ENCODE measurements at regions not wholly inside any gene's neighbourhood (a gene's known extent, or its start where the extent isn't known, plus 50 kb on each side); places are given as distances from the start of the nearest gene placed in this dataset.
"Not testable (repeated sequence)": the region's sequence is repeated elsewhere in the genome, so short reads cannot be mapped to it uniquely, and the experiment has no call there.

DNA sequence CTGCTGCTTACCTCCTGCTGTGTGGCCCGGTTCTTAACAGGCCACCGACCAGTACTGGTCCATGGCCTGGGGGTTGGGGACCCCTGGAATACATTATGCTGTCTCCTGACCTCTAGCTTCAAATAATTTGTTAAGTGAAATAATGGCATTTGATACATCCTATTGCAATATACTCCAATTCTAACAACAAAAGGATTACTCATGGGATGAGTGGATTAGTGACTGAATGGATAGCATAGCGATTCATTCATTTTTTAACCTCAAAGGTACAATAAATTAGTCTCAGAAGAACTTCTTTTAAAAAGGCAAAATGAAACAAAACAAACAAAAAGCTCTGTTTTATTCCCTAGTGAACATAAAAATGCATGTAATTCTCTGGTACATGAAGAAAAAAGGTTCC lies 147.9 kb upstream of the PKP2 start:
- TF ChIP-seq, protein P1, sequence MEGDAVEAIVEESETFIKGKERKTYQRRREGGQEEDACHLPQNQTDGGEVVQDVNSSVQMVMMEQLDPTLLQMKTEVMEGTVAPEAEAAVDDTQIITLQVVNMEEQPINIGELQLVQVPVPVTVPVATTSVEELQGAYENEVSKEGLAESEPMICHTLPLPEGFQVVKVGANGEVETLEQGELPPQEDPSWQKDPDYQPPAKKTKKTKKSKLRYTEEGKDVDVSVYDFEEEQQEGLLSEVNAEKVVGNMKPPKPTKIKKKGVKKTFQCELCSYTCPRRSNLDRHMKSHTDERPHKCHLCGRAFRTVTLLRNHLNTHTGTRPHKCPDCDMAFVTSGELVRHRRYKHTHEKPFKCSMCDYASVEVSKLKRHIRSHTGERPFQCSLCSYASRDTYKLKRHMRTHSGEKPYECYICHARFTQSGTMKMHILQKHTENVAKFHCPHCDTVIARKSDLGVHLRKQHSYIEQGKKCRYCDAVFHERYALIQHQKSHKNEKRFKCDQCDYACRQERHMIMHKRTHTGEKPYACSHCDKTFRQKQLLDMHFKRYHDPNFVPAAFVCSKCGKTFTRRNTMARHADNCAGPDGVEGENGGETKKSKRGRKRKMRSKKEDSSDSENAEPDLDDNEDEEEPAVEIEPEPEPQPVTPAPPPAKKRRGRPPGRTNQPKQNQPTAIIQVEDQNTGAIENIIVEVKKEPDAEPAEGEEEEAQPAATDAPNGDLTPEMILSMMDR (IDR thresholded peaks at IDR 0.05) = no peak
- ATAC-seq (ENCODE audit: low FRiP score) = no peak
- DNase-seq (ENCODE audit: low spot score) = no peak

DNA sequence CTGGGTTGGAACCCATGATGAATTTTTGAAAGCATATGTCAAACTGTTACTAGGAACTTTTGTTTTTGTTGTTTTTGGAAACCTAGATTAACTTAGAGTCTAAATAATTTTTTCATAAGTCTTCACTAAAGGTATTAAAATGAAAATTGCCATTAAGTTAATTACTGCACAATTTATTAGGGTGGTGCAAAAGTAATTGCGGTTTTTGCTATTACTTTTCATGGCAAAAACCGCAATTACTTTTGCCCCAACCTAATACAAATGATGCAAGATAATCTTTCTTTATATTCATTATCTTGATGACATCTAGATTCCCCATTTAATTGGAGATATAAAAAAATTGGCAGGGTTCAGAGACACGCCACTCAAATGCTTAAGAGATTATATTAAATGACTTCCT lies 145.0 kb upstream of the PKP2 start:
- TF ChIP-seq, protein P1 (IDR thresholded peaks at IDR 0.05) = no peak
- no peak for DNase-seq (ENCODE audit: low spot score)

DNA sequence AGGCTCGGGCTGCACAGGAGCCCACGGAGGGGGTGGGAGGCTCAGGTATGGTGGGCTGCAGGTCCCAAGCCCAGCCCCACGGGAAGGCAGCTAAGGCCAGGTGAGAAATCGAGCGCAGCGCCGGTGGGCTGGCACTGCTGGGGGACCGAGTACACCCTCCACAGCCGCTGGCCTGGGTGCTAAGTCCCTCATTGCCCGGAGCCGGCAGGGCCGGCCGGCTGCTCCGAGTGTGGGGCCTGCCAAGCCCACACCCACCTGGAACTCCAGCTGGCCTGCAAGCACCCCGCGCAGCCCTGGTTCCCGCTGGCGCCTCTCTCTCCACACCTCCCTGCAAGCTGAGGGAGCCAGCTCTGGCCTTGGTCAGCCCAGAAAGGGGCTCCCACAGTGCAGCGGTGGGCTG lies 137.4 kb upstream of the PKP2 start:
- ATAC-seq (ENCODE audit: low FRiP score); DNase-seq (ENCODE audit: low spot score): not testable (repeated sequence)

More for the DNA sequence above, 145.0 kb upstream of the PKP2 start:
- ATAC-seq (ENCODE audit: low FRiP score) = no peak

DNA sequence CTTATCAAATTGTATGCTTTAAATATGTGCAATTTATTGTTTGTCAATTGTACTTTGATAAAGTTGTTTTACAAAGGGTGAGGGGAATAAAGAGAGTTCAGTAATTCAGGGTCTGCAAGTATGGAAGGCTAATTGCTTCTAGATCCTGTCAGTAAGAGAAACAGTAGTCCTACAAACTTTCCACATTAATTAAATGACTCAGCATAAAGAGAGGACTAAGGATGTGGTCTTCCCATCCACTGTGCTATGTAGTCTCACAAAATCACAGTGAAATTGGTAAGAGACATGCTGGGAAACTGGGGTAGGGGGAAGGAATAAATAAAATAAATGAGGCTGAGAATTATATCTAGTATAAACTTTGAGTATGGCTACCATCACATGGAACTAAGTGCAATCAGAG lies 130.2 kb upstream of the PKP2 start:
- ATAC-seq (ENCODE audit: low FRiP score) (no peak), DNase-seq (ENCODE audit: low spot score) (no peak)
- TF ChIP-seq, protein P1 (IDR thresholded peaks at IDR 0.05) = no peak

DNA sequence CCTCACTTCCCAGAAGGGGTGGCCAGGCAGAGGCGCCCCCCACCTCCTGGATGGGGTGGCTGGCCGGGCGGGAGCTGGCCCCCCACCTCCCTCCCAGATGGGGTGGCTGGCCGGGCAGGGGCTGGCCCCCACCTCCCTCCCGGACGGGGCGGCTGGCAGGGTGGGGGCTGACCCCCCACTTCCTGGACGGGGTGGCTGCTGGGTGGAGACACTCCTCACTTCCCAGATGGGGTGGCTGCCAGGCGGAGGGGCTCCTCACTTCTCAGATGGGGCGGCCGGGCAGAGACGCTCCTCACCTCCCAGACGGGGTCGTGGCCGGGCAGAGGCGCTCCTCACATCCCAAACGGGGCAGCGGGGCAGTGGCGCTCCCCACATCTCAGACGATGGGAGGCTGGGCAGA lies 126.1 kb upstream of the PKP2 start:
- not testable (repeated sequence) for DNase-seq (ENCODE audit: low spot score); ATAC-seq (ENCODE audit: low FRiP score)

DNA sequence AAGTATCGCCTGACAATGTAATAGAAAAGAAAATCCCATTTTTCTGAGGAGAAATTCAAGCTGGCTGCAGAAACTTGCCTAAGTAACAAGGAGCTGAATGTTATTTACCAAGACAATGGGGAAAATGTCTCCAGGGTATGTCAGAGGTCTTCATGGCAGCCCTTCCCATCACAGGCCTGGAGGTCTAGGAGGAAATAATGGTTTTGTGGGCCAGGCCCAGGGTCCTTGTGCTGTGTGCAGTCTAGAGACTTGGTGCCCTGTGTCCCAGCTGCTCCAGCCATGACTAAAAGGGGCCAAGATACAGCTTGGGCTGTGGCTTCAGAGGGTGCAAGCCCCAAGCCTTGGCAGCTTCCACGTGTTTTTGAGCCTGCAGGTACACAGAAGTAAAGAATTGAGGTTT lies 120.5 kb upstream of the PKP2 start:
- not testable (repeated sequence) for ATAC-seq (ENCODE audit: low FRiP score); DNase-seq (ENCODE audit: low spot score)

DNA sequence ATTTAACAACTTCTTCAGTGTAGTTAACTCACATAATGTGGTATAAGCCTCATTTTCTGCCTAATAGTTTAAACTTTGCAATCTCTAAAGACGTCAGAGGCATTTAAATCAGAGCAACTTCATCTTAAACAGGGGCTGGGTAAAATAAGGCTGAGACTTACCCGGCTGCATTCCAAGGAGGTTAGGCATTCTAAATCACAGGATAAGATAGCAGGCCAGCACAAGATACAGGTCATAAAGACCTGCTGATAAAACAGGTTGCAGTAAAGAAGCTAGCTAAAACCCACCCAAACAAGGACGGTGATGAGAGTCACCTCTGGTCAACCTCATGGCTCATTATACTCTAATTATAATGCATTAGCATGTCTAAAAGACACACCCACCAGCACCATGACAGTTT lies 115.6 kb upstream of the PKP2 start:
- no peak for ATAC-seq (ENCODE audit: low FRiP score)
- DNase-seq (ENCODE audit: low spot score) = no peak
- TF ChIP-seq, protein P1 (IDR thresholded peaks at IDR 0.05) = no peak

DNA sequence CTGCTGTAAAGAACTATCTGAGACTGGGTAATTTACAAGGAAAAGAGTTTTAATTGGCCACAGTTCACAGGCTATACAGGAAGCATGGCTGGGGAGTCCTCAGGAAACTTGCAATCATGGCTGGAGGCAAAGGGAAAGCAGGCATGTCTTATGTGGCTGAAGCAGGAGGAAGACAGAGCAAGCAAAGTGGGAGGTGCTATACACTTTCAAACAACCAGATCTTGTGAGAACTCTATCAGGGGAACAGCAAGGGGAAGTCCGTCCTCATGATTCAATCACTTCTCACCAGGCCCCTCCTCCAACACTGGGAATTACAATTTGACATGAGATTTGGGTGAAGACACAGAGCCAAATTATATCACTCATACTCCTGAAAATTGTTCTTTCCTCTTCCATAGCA lies 109.5 kb upstream of the PKP2 start:
- no peak for ATAC-seq (ENCODE audit: low FRiP score)
- DNase-seq (ENCODE audit: low spot score) = no peak
- TF ChIP-seq, protein P1 (IDR thresholded peaks at IDR 0.05) = no peak

DNA sequence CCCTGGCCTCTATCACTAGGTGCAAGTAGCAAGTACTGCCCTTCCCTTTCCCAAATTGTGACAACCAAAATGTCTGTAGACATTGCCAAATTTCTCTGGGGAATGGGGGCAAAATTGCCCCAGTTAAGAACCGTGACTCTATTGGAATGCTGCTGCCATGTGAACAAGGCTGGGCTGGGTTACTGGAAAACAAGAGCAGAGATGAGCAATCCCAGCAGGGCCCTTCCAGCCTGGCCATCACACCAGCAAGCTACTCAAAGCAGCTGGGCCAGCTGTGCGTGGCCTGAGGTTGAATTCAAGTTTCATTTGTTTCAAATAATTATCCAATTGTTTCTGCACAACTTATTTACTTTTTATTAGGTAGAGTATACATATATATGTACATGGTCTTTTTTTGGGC lies 103.4 kb upstream of the PKP2 start:
- DNase-seq (ENCODE audit: low spot score) = no peak
- TF ChIP-seq, protein P1 (IDR thresholded peaks at IDR 0.05) = no peak
- no peak for ATAC-seq (ENCODE audit: low FRiP score)

Measured in omental fat pad (tissue), 3 donors.